ENCODE measurements at regions not wholly inside any gene's neighbourhood (a gene's known extent, or its start where the extent isn't known, plus 50 kb on each side); places are given as distances from the start of the nearest gene placed in this dataset.

DNA sequence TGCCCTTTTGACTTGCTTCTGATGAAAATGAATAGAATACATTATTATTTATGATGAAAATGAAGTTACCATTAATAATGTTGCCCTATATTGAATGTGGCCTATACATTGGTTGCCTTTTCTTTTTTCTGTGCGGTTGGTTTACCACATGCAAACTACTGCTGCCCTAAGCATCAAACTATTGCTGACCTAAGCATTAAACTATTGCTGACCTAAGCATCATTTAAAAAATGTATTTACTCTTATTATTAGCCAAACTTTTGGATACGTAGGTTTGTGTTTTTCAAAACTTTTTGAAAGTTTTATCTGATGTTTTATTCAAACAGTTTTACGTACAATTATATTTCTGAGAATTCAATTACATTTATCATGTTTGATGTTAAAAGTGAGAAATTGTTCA, 76.0 kb upstream of the CDH10 start:
- H4K8ac ChIP-seq (ENCODE audit: extremely low read depth, insufficient read depth, low read length), result no peak overlapping the region
- H2AFZ ChIP-seq (ENCODE audit: low read length), result no peak overlapping the region
- H4K5ac ChIP-seq (ENCODE audit: insufficient read length, low read depth, low read length), result no peak overlapping the region
- H2BK120ac ChIP-seq (replicated peaks; ENCODE audit: low read depth, low read length), result no peak overlapping the region
- H3K23me2 ChIP-seq (ENCODE audit: low read depth, low read length), result no peaks in the 10 kb centered on the region
- no peak overlapping the region for H2BK20ac ChIP-seq (ENCODE audit: low read length)
- H4K20me1 ChIP-seq (replicated peaks in 1 of 2; ENCODE audit: control insufficient read depth in 1 of 2, insufficient read depth in 2 of 2, low read length in 2 of 2), result no peaks in the 10 kb centered on the region
- H3K18ac ChIP-seq (ENCODE audit: extremely low read depth, low read length), result no peak overlapping the region
- CTCF ChIA-PET (ENCODE audit: partially characterized antibody), result no interaction called here
- FAIRE-seq (no peak), DNase-seq (ENCODE audit: low read depth in 1 of 2, low spot score in 2 of 2) (no peak)
- no peaks in the 10 kb centered on the region for H3K79me2 ChIP-seq (ENCODE audit: control insufficient read depth in 1 of 2, insufficient read depth in 2 of 2, low read length in 2 of 2)
- H3K9me3 ChIP-seq (ENCODE audit: insufficient read depth in 2 of 2, low read depth in 1 of 2, low read length in 1 of 2), result no peaks in the 10 kb centered on the region
- no peak overlapping the region for H3K27ac ChIP-seq (ENCODE audit: low read depth, low read length)
- no peaks in the 10 kb centered on the region for H3K4me1 ChIP-seq (replicated peaks in 1 of 4; ENCODE audit: control insufficient read depth in 3 of 4, insufficient read depth in 4 of 4, low read length in 3 of 4)
- no peak overlapping the region for H2BK5ac ChIP-seq (ENCODE audit: low read depth, low read length)
- H2BK15ac ChIP-seq (ENCODE audit: low read length), result no peak overlapping the region
- 91% methylated on average over 3 of the region's 3 CpGs; no CpG with 5 or more reads in 1 of the 2 experiments for WGBS, 2 experiments (ENCODE audit: extremely low coverage in 1 of 2, insufficient coverage in 1 of 2, insufficient read length in 1 of 2, insufficient replicate concordance in 2 of 2, low coverage in 1 of 2, low lambda C conversion rate in 2 of 2, missing lambda C conversion rate in 1 of 2)
- no peak overlapping the region for H2BK12ac ChIP-seq (ENCODE audit: low read depth, low read length)
- H3K79me1 ChIP-seq (ENCODE audit: low read depth, low read length), result no peaks in the 10 kb centered on the region
- no peaks in the 10 kb centered on the region for H3K36me3 ChIP-seq (ENCODE audit: control insufficient read depth in 2 of 4, insufficient read depth in 4 of 4, low read length in 3 of 4)
- no peak overlapping the region for H4K91ac ChIP-seq (replicated peaks; ENCODE audit: insufficient read length, low read length)
- no peak for TF ChIP-seq EZH2 (IDR thresholded peaks at IDR 0.05; ENCODE audit: low read depth, low read length, severe bottlenecking)
- no peak for TF ChIP-seq SP4 (IDR thresholded peaks at IDR 0.05; ENCODE audit: low read length)
- peak; percentile 88 for TF ChIP-seq MAFK (IDR thresholded peaks at IDR 0.05; ENCODE audit: low read depth, low read length)
- H3K4ac ChIP-seq (replicated peaks; ENCODE audit: insufficient read length, low read depth, low read length), result no peak overlapping the region
- no peak overlapping the region for H3K23ac ChIP-seq (ENCODE audit: insufficient read length)
- H3K9ac ChIP-seq (replicated peaks in 1 of 4; ENCODE audit: extremely low read depth in 1 of 4, low read depth in 3 of 4, low read length in 3 of 4), result no peak overlapping the region
- H3K4me3 ChIP-seq (ENCODE audit: extremely low read depth in 1 of 4, insufficient read depth in 2 of 4, low read depth in 3 of 4, low read length in 4 of 4), result no peak overlapping the region
- H3K27me3 ChIP-seq (replicated peaks in 1 of 4; ENCODE audit: control insufficient read depth in 3 of 4, extremely low read depth in 1 of 4, insufficient read depth in 3 of 4, low read length in 3 of 4), result no peaks in the 10 kb centered on the region
- H3K14ac ChIP-seq (ENCODE audit: insufficient read length), result no peak overlapping the region
- H3K56ac ChIP-seq (replicated peaks; ENCODE audit: insufficient read length, low read depth, low read length), result no peak overlapping the region
- no peak overlapping the region for H2AK5ac ChIP-seq (ENCODE audit: low read depth, low read length)
- POLR2A ChIA-PET (ENCODE audit: partially characterized antibody), result no interaction called here
- no peak overlapping the region for H3K4me2 ChIP-seq (ENCODE audit: insufficient read depth in 1 of 2, low read depth in 2 of 2, low read length in 2 of 2)

All from H1 (cell line).